AG04450 (cell line): ENCODE measurements at regions not wholly inside any gene's neighbourhood (a gene's known extent, or its start where the extent isn't known, plus 50 kb on each side); places are given as distances from the start of the nearest gene placed in this dataset.

Experiments
- CTCF ChIA-PET: fragments of 300-600, 350-600 bp; formaldehyde crosslinking; extraction: SDS; loops from one replicate; lab custom pipeline; 2022; ENCODE audit warnings: antibody characterized with exemption, inconsistent platforms; lab: Charles Lee
- POLR2A ChIA-PET: fragments of 350-600 bp; formaldehyde crosslinking; extraction: SDS; loops from one replicate; lab custom pipeline; 2021; ENCODE audit warnings: antibody characterized with exemption, inconsistent platforms; lab: Yijun Ruan, JAX
- DNase-seq: peaks from one replicate; pipeline ENCODE4 v3.0.0-alpha.2; 2011; ENCODE audit warnings: low read depth, low spot score
- H3K27ac ChIP-seq: one replicate; pipeline ENCODE4 v1.5.1; 2012; ENCODE audit warnings: low read depth, low read length, control low read depth
- H3K27me3 ChIP-seq: one replicate; pipeline ENCODE4 v1.6.0; 2012; ENCODE audit warnings: low read length; ENCODE audit not compliant: control insufficient read depth, insufficient read depth
- H3K4me3 ChIP-seq: 2 replicates; pipeline ENCODE4 v1.5.1; 2011; ENCODE audit warnings: mild to moderate bottlenecking, low read depth, low read length, control low read depth
- H3K9me3 ChIP-seq: 2 replicates; pipeline ENCODE4 v1.5.1; 2012; ENCODE audit warnings: low read length; ENCODE audit not compliant: control insufficient read depth, insufficient read depth
- CTCF ChIP-seq: IDR thresholded peaks from 2 replicates; pipeline ENCODE4 v1.5.1; 2011; ENCODE audit warnings: low read depth, low read length, control low read depth, inconsistent platforms

- POLR2A ChIA-PET, result no interaction called here
Observed at GRCh38 chr5:63822614-63823013, 139.6 kb downstream of the HTR1A start.

GRCh38 chr5:63820577-63820976 is 141.7 kb downstream of the HTR1A start:
- Histone ChIP-seq H3K4me3 (no peak overlapping the region), H3K9me3 (peaks cover 2% of the 10 kb centered on the region; the same call in 1 of the 2 replicates), H3K27ac (no peak overlapping the region), H3K27me3 (no peaks in the 10 kb centered on the region)
- no peak for DNase-seq
- TF ChIP-seq CTCF, result no peak
- ChIA-PET POLR2A (no interaction called here), CTCF (no interaction called here)

More at GRCh38 chr5:63822614-63823013, 139.6 kb downstream of the HTR1A start:
- Histone ChIP-seq H3K27ac (no peak overlapping the region), H3K27me3 (no peaks in the 10 kb centered on the region), H3K4me3 (no peak overlapping the region), H3K9me3 (no peaks in the 10 kb centered on the region)
- DNase-seq, result no peak
- CTCF ChIA-PET, result no interaction called here
- no peak for TF ChIP-seq CTCF

- CTCF ChIA-PET, result no interaction called here
- no peaks in the 10 kb centered on the region for H3K27me3 ChIP-seq
- POLR2A ChIA-PET, result no interaction called here
Observed at GRCh38 chr5:63812693-63813092, 149.6 kb downstream of the HTR1A start.

GRCh38 chr5:63811961-63812360 is 150.3 kb downstream of the HTR1A start:
- H3K9me3 ChIP-seq, result peaks cover 3% of the 10 kb centered on the region; the same call in 1 of the 2 replicates
- no peak for TF ChIP-seq CTCF
- CTCF ChIA-PET, result no interaction called here
- no peaks in the 10 kb centered on the region for H3K27me3 ChIP-seq
- no peak overlapping the region for H3K4me3 ChIP-seq
- no peak overlapping the region for H3K27ac ChIP-seq
- no peak for DNase-seq
- POLR2A ChIA-PET, result no interaction called here

More at GRCh38 chr5:63812693-63813092, 149.6 kb downstream of the HTR1A start:
- TF ChIP-seq CTCF, result no peak
- Histone ChIP-seq H3K9me3 (peaks cover 3% of the 10 kb centered on the region; the same call in 1 of the 2 replicates), H3K27ac (no peak overlapping the region), H3K4me3 (no peak overlapping the region)
- DNase-seq, result no peak

- no peak overlapping the region for H3K27ac ChIP-seq
- peaks cover 3% of the 10 kb centered on the region; the same call in 1 of the 2 replicates for H3K9me3 ChIP-seq
- H3K27me3 ChIP-seq, result no peaks in the 10 kb centered on the region
- POLR2A ChIA-PET, result no interaction called here
- no peak for TF ChIP-seq CTCF
- H3K4me3 ChIP-seq, result no peak overlapping the region
- no peak for DNase-seq
- CTCF ChIA-PET, result no interaction called here
Observed at GRCh38 chr5:63811286-63811685, 151.0 kb downstream of the HTR1A start.
